Ishikawa (cell line): ENCODE measurements at regions not wholly inside any gene's neighbourhood (a gene's known extent, or its start where the extent isn't known, plus 50 kb on each side); places are given as distances from the start of the nearest gene placed in this dataset.

Experiments used
- CEBPB ChIP-seq: IDR thresholded peaks from 2 replicates; pipeline ENCODE4 v1.6.1; 2012
- CREB1 ChIP-seq: IDR thresholded peaks from 2 replicates; pipeline ENCODE4 v1.6.1; 2012; ENCODE audit warnings: low read depth
- EP300 ChIP-seq: IDR thresholded peaks from 2 replicates; pipeline ENCODE4 v1.6.1; 2012; ENCODE audit warnings: borderline replicate concordance
- NFIC ChIP-seq: IDR thresholded peaks from 2 replicates; pipeline ENCODE4 v1.6.1; 2012
- RAD21 ChIP-seq: IDR thresholded peaks from 2 replicates; pipeline ENCODE4 v1.6.1; 2012; ENCODE audit warnings: low read depth
- TCF12 ChIP-seq: IDR thresholded peaks from 2 replicates; pipeline ENCODE4 v1.6.1; 2012; ENCODE audit warnings: low read depth
- YY1 ChIP-seq: IDR thresholded peaks from 2 replicates; pipeline ENCODE4 v1.6.1; 2012; ENCODE audit warnings: low read depth
- TF ChIP-seq, protein P1 (sequence below): IDR thresholded peaks from 2 replicates; pipeline ENCODE4 v1.6.1; 2012

DNA sequence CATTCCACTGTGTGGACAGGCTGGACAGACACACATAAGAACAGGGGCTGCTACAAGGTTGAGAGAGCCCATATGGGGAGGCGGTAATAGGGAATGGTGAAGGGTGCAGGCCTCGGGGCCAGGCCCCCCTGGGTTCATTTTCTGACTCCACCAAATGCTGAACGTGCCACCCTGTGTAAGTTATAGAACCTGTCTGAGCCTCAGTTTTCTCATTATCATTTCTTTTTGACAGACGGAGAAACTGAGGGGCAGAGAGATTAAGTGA lies 569.5 kb downstream of the PTPRU start:
- TF ChIP-seq CREB1 (no peak), EP300 (no peak), RAD21 (no peak), TCF12 (no peak), CEBPB (no peak), NFIC (no peak), YY1 (no peak)
- TF ChIP-seq, protein P1, sequence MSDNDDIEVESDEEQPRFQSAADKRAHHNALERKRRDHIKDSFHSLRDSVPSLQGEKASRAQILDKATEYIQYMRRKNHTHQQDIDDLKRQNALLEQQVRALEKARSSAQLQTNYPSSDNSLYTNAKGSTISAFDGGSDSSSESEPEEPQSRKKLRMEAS, result no peak
